DOHH2 (cell line): ENCODE measurements at regions not wholly inside any gene's neighbourhood (a gene's known extent, or its start where the extent isn't known, plus 50 kb on each side); places are given as distances from the start of the nearest gene placed in this dataset.

Source experiments
- H3F3A ChIP-seq: fragments of 200-600 bp; sonication (generic), shearing (Covaris generic); 2 replicates; pipeline ENCODE4 v1.6.0; 2016; ENCODE audit warnings: antibody characterized with exemption, mild to moderate bottlenecking; ENCODE audit not compliant: control insufficient read depth, insufficient read depth
- H3K27ac ChIP-seq: fragments of 200-600 bp; sonication (generic); 2 replicates; pipeline ENCODE4 v1.5.1; 2014; ENCODE audit warnings: low read depth, mild to moderate bottlenecking, low read length, moderate library complexity
- H3K27me3 ChIP-seq: fragments of 200-600 bp; sonication (generic); 2 replicates; pipeline ENCODE4 v1.6.1; 2014; ENCODE audit warnings: mild to moderate bottlenecking, low read length, mixed read lengths; ENCODE audit not compliant: control insufficient read depth
- H3K36me3 ChIP-seq: fragments of 200-600 bp; sonication (generic); 2 replicates; pipeline ENCODE4 v1.6.1; 2014; ENCODE audit warnings: mild to moderate bottlenecking, low read length, moderate library complexity, mixed read lengths; ENCODE audit not compliant: control insufficient read depth
- H3K4me1 ChIP-seq: fragments of 200-600 bp; sonication (generic); 2 replicates; pipeline ENCODE4 v1.6.1; 2014; ENCODE audit warnings: mild to moderate bottlenecking, low read length, mixed read lengths; ENCODE audit not compliant: control insufficient read depth
- H3K4me2 ChIP-seq: fragments of 200-600 bp; sonication (generic); 2 replicates; pipeline ENCODE4 v1.6.0; 2014; ENCODE audit warnings: mild to moderate bottlenecking, low read length, moderate library complexity
- H3K4me3 ChIP-seq: fragments of 200-600 bp; sonication (generic); 2 replicates; pipeline ENCODE4 v1.5.1; 2014; ENCODE audit warnings: mild to moderate bottlenecking, low read length, mixed read lengths
- H3K79me2 ChIP-seq: fragments of 200-600 bp; sonication (generic); 2 replicates; pipeline ENCODE4 v1.6.1; 2014; ENCODE audit warnings: mild to moderate bottlenecking, low read length, mixed read lengths; ENCODE audit not compliant: control insufficient read depth
- H3K9me2 ChIP-seq: fragments of 200-600 bp; sonication (generic); replicated peaks from 2 replicates; pipeline ENCODE4 v1.6.1; 2014; ENCODE audit warnings: mild to moderate bottlenecking, low read length, mixed read lengths; ENCODE audit not compliant: control insufficient read depth
- H3K9me3 ChIP-seq: fragments of 200-600 bp; sonication (generic); 2 replicates; pipeline ENCODE4 v1.6.1; 2014; ENCODE audit warnings: antibody characterized with exemption, low read length, mixed read lengths; ENCODE audit not compliant: control insufficient read depth, insufficient read depth
- H4K20me1 ChIP-seq: fragments of 200-600 bp; sonication (generic); 2 replicates; pipeline ENCODE4 v1.6.0; 2014; ENCODE audit warnings: low read depth, mild to moderate bottlenecking, antibody characterized with exemption, low read length, moderate library complexity; ENCODE audit not compliant: control insufficient read depth, insufficient read depth
- EZH2phosphoT487 ChIP-seq: fragments of 200-600 bp; sonication (generic); IDR thresholded peaks from 2 replicates; pipeline ENCODE4 v1.6.1; 2017; ENCODE audit warnings: borderline replicate concordance, mild to moderate bottlenecking, antibody characterized with exemption, low read length, moderate library complexity, mixed read lengths
- TF ChIP-seq, protein P1 (sequence below): fragments of 200-600 bp; sonication (generic); IDR thresholded peaks from one replicate; pipeline ENCODE4 v1.5.1; 2014; ENCODE audit warnings: antibody characterized with exemption, mild to moderate bottlenecking, low read depth, low read length; ENCODE audit not compliant: poor library complexity, severe bottlenecking

DNA sequence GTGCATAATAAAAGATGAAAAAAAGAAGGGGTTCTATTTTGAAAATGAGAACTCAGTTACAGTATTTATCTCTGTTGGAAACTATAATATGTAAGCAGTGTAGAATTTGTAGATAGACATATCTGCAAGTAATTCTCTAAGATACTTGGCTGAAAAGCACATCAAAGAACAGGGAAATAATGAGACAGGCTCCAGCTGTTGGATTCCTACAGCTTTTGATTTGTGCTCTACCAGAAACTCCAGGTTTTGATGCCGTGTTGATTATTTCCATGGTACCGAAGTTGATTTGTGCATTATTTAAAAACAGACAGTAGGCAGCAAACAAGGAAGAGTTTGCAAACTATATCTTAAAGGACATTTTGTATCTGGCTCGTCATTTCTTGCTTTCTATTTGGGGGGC lies 2098.7 kb upstream of the WWC1 start:
- no peaks in the 10 kb centered on the region for H3K9me2 ChIP-seq
- no peaks in the 10 kb centered on the region for H3K36me3 ChIP-seq
- H3K4me1 ChIP-seq: no peaks in the 10 kb centered on the region
- H3F3A ChIP-seq: no peaks in the 10 kb centered on the region
- no peak overlapping the region for H3K4me2 ChIP-seq
- no peak overlapping the region for H3K27ac ChIP-seq
- H3K27me3 ChIP-seq: no peaks in the 10 kb centered on the region
- H4K20me1 ChIP-seq: no peaks in the 10 kb centered on the region
- no peaks in the 10 kb centered on the region for H3K9me3 ChIP-seq
- H3K4me3 ChIP-seq: no peak overlapping the region
- no peak for TF ChIP-seq EZH2phosphoT487
- TF ChIP-seq, protein P1, sequence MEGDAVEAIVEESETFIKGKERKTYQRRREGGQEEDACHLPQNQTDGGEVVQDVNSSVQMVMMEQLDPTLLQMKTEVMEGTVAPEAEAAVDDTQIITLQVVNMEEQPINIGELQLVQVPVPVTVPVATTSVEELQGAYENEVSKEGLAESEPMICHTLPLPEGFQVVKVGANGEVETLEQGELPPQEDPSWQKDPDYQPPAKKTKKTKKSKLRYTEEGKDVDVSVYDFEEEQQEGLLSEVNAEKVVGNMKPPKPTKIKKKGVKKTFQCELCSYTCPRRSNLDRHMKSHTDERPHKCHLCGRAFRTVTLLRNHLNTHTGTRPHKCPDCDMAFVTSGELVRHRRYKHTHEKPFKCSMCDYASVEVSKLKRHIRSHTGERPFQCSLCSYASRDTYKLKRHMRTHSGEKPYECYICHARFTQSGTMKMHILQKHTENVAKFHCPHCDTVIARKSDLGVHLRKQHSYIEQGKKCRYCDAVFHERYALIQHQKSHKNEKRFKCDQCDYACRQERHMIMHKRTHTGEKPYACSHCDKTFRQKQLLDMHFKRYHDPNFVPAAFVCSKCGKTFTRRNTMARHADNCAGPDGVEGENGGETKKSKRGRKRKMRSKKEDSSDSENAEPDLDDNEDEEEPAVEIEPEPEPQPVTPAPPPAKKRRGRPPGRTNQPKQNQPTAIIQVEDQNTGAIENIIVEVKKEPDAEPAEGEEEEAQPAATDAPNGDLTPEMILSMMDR: no peak
- no peaks in the 10 kb centered on the region for H3K79me2 ChIP-seq

DNA sequence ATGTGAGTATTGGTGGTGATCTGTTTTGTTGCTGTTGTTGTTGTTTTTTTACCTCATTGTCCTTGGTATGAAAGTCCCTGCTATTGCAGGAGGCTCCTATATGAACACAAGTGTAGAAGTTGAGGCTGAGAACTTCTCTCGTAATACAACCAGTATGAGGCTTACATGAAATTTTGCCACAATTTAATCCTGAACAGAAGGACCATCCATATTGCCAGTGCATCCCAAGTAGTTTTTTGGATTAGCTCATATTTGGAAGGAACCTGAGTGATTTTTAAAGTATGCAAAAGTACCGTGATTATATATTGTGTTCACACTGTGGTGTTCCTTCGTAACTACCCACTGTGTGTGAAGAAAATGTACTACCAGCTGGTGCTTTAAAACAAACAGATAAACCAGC lies 2095.5 kb upstream of the WWC1 start:
- H3K4me1 ChIP-seq: no peaks in the 10 kb centered on the region
- no peaks in the 10 kb centered on the region for H3K9me3 ChIP-seq
- no peaks in the 10 kb centered on the region for H3F3A ChIP-seq
- no peak overlapping the region for H3K27ac ChIP-seq
- H3K79me2 ChIP-seq: no peaks in the 10 kb centered on the region
- no peak for TF ChIP-seq EZH2phosphoT487
- TF ChIP-seq, protein P1: no peak
- no peaks in the 10 kb centered on the region for H3K9me2 ChIP-seq
- no peaks in the 10 kb centered on the region for H4K20me1 ChIP-seq
- H3K4me3 ChIP-seq: no peak overlapping the region
- no peaks in the 10 kb centered on the region for H3K36me3 ChIP-seq
- H3K4me2 ChIP-seq: no peak overlapping the region
- H3K27me3 ChIP-seq: no peaks in the 10 kb centered on the region

DNA sequence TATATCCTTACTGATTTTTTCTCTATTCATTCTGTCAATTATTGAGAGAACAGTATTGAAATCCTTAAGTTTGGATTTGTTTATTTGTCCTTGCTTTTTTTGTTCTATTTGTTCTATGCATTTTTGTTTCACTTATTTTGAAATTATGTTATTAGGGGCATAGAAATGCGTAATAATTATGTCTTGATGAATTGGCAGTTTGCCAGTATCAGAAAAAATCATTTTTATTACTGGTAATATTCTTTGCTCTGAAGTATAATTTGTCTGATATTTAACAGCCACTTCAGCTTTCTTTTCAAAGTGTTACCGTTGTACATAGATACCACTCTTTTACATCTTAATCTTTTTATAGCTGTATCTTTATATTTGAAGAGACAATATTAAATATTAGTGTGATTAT lies 2090.9 kb upstream of the WWC1 start:
- no peaks in the 10 kb centered on the region for H3K9me3 ChIP-seq

More for the DNA sequence above, 2090.9 kb upstream of the WWC1 start:
- Histone ChIP-seq H3K4me2 (no peak overlapping the region), H3K36me3 (no peaks in the 10 kb centered on the region), H3F3A (no peaks in the 10 kb centered on the region), H3K79me2 (no peaks in the 10 kb centered on the region), H3K4me3 (no peak overlapping the region), H4K20me1 (no peaks in the 10 kb centered on the region), H3K4me1 (no peaks in the 10 kb centered on the region), H3K9me2 (no peaks in the 10 kb centered on the region), H3K27ac (no peak overlapping the region), H3K27me3 (no peaks in the 10 kb centered on the region)
- TF ChIP-seq, protein P1: no peak
- no peak for TF ChIP-seq EZH2phosphoT487
